Mesendoderm (in vitro differentiated cells): ENCODE measurements at regions not wholly inside any gene's neighbourhood (a gene's known extent, or its start where the extent isn't known, plus 50 kb on each side); places are given as distances from the start of the nearest gene placed in this dataset.
"Not testable (repeated sequence)": the region's sequence is repeated elsewhere in the genome, so short reads cannot be mapped to it uniquely, and the experiment has no call there.

ENCODE experiments used
- DNase-seq: peaks from one replicate; pipeline ENCODE4 v3.0.0; 2013
- H2AK5ac ChIP-seq: 2 replicates; pipeline ENCODE4 v1.6.1; 2013; ENCODE audit warnings: low read length, inconsistent platforms
- H2BK120ac ChIP-seq: 2 replicates; pipeline ENCODE4 v1.6.1; 2013; ENCODE audit warnings: low read depth, mild to moderate bottlenecking, low read length, moderate library complexity, mixed read lengths
- H2BK15ac ChIP-seq: replicated peaks from 2 replicates; pipeline ENCODE4 v1.6.1; 2013; ENCODE audit warnings: low read depth, mild to moderate bottlenecking, moderate library complexity
- H2BK5ac ChIP-seq: 2 replicates; pipeline ENCODE4 v1.6.1; 2013; ENCODE audit warnings: low read length, inconsistent platforms
- H3K18ac ChIP-seq: 2 replicates; pipeline ENCODE4 v1.6.1; 2013; ENCODE audit warnings: mild to moderate bottlenecking, low read length, mixed read lengths
- H3K23ac ChIP-seq: one replicate; pipeline ENCODE4 v1.6.1; 2013; ENCODE audit warnings: low read length
- H3K27ac ChIP-seq: 2 replicates; pipeline ENCODE4 v1.5.1; 2013; ENCODE audit warnings: low read depth, mild to moderate bottlenecking, inconsistent platforms, low read length, moderate library complexity
- H3K27me3 ChIP-seq: 2 replicates; pipeline ENCODE4 v1.6.1; 2013; ENCODE audit warnings: low read length, control low read depth, mild to moderate bottlenecking, inconsistent platforms; ENCODE audit not compliant: insufficient read depth, poor library complexity
- H3K36me3 ChIP-seq: 2 replicates; pipeline ENCODE4 v1.6.1; 2013; ENCODE audit warnings: low read length, inconsistent platforms; ENCODE audit not compliant: control insufficient read depth, insufficient read depth
- H3K4ac ChIP-seq: one replicate; pipeline ENCODE4 v1.6.1; 2013; ENCODE audit warnings: low read depth, mild to moderate bottlenecking, low read length, moderate library complexity
- H3K4me1 ChIP-seq: 2 replicates; pipeline ENCODE4 v1.6.1; 2013; ENCODE audit warnings: low read depth, low read length, inconsistent platforms; ENCODE audit not compliant: control insufficient read depth
- H3K4me2 ChIP-seq: 2 replicates; pipeline ENCODE4 v1.6.1; 2013; ENCODE audit warnings: low read length
- H3K4me3 ChIP-seq: 2 replicates; pipeline ENCODE4 v1.5.1; 2013; ENCODE audit warnings: mild to moderate bottlenecking, low read length
- H3K56ac ChIP-seq: one replicate; pipeline ENCODE4 v1.6.1; 2013; ENCODE audit warnings: low read length
- H3K79me1 ChIP-seq: 2 replicates; pipeline ENCODE4 v1.6.1; 2013; ENCODE audit warnings: low read length, inconsistent platforms
- H3K79me2 ChIP-seq: 2 replicates; pipeline ENCODE4 v1.6.1; 2013; ENCODE audit warnings: mild to moderate bottlenecking, low read length; ENCODE audit not compliant: control insufficient read depth, insufficient read depth
- H3K9ac ChIP-seq: 2 replicates; pipeline ENCODE4 v1.6.1; 2013; ENCODE audit warnings: low read length, inconsistent platforms
- H4K5ac ChIP-seq: one replicate; pipeline ENCODE4 v1.6.1; 2013; ENCODE audit warnings: low read length
- H4K8ac ChIP-seq: one replicate; pipeline ENCODE4 v1.6.1; 2013; ENCODE audit warnings: low read depth, mild to moderate bottlenecking, control low read depth, low read length, moderate library complexity
- WGBS: extraction: QIAGEN DNeasy Blood & Tissue Kit; methylation state at CpG from one replicate; pipeline ENCODE4 v1.1.7; 2013; ENCODE audit warnings: low lambda C conversion rate, missing lambda C conversion rate; ENCODE audit not compliant: insufficient coverage; ENCODE audit errors: extremely low coverage; 5-methylcytosine and 5-hydroxymethylcytosine counted together

DNA sequence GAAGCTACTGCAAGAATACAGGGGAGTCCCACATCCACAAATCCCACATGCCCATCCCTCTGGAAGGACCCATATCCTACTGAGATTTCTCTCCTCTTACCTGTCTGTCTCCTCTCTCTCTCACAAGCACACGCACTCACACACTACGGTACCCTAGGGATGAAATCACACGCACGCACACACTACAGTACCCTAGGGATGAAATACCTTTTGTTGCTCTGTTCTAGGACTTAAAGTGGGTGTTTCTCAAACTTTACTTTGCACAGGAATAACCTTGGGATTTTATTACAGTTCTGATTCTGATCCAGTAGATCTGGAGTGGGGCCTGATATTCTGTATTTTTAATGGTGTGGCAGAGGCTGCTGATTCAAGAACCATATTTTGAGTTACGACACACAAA, 622.2 kb upstream of the ZNF385D start:
- H3K18ac ChIP-seq, result no peak overlapping the region
- H3K4me3 ChIP-seq, result no peak overlapping the region
- H2BK5ac ChIP-seq, result no peak overlapping the region
- H2AK5ac ChIP-seq, result no peak overlapping the region
- H4K5ac ChIP-seq, result no peak overlapping the region
- H2BK15ac ChIP-seq, result no peak overlapping the region
- H4K8ac ChIP-seq, result no peak overlapping the region
- no peaks in the 10 kb centered on the region for H3K79me2 ChIP-seq
- H3K4me2 ChIP-seq, result no peak overlapping the region
- H3K4me1 ChIP-seq, result no peaks in the 10 kb centered on the region
- no peak overlapping the region for H3K27ac ChIP-seq
- H3K56ac ChIP-seq, result no peak overlapping the region
- no peak overlapping the region for H3K9ac ChIP-seq
- DNase-seq, result peak; percentile 2
- WGBS, result no CpG with 5 or more reads among the region's 5 CpGs
- H3K27me3 ChIP-seq, result peaks cover 3% of the 10 kb centered on the region
- H3K79me1 ChIP-seq, result no peaks in the 10 kb centered on the region
- H3K23ac ChIP-seq, result no peak overlapping the region
- H3K36me3 ChIP-seq, result no peaks in the 10 kb centered on the region
- H2BK120ac ChIP-seq, result no peak overlapping the region
- no peak overlapping the region for H3K4ac ChIP-seq

DNA sequence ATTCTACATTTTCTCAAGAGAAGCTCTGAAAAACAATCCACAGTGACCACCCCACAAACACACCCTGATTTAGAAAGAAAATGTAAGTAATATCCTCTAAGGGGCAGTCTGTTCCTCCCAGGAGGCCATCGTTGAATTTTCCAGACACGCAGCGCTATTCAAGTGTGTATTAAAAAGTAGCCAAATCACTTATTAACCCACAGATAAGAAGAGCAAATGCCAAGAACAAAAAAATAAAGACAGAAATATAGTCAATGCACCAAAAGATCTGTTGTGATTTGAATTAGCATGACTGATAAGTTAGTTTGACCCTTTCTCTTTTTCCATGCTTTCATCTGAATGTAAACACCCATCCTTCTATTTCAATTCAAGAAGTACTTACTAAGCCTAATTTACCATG, 622.8 kb upstream of the ZNF385D start:
- no peak overlapping the region for H2BK120ac ChIP-seq
- H2AK5ac ChIP-seq, result no peak overlapping the region
- no peak overlapping the region for H4K5ac ChIP-seq
- H3K79me2 ChIP-seq, result no peaks in the 10 kb centered on the region
- H2BK5ac ChIP-seq, result no peak overlapping the region
- no peak overlapping the region for H3K27ac ChIP-seq
- no peak overlapping the region for H3K56ac ChIP-seq
- no peak overlapping the region for H4K8ac ChIP-seq
- no peak overlapping the region for H3K4me3 ChIP-seq
- no peaks in the 10 kb centered on the region for H3K79me1 ChIP-seq
- H3K36me3 ChIP-seq, result no peaks in the 10 kb centered on the region
- no peak overlapping the region for H3K18ac ChIP-seq
- H3K4me2 ChIP-seq, result no peak overlapping the region
- no peak overlapping the region for H3K23ac ChIP-seq
- H3K27me3 ChIP-seq, result peaks cover 3% of the 10 kb centered on the region
- DNase-seq, result no peak
- H2BK15ac ChIP-seq, result no peak overlapping the region
- no peak overlapping the region for H3K4ac ChIP-seq
- no CpG with 5 or more reads among the region's 3 CpGs for WGBS
- no peak overlapping the region for H3K9ac ChIP-seq
- no peaks in the 10 kb centered on the region for H3K4me1 ChIP-seq

DNA sequence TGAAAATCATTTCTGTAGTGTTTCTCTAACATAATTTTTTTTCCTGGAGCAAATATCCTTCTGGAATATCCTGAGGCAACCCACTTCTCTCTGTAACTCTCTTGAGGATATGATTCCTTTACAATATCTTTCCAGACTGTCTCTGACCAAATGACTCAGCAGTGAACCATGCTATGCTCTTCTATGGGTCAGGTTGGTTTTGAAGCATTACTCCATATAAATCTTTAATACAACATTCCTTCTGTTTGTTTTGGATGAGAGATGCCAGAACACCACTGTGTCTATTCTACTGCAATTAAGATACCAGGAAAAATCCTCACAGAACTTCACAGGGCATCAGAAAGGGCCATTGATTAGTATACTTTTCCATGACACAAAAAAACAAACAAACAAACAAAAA, 626.4 kb upstream of the ZNF385D start:
- peaks cover 3% of the 10 kb centered on the region for H3K27me3 ChIP-seq
- no peak overlapping the region for H3K56ac ChIP-seq
- no peaks in the 10 kb centered on the region for H3K4me1 ChIP-seq
- H3K18ac ChIP-seq, result no peak overlapping the region
- no peak overlapping the region for H4K5ac ChIP-seq
- H2BK15ac ChIP-seq, result no peak overlapping the region
- no peak overlapping the region for H3K4me3 ChIP-seq
- H4K8ac ChIP-seq, result no peak overlapping the region
- no peak overlapping the region for H2BK5ac ChIP-seq
- no peak overlapping the region for H3K27ac ChIP-seq
- no peaks in the 10 kb centered on the region for H3K36me3 ChIP-seq
- no peak overlapping the region for H3K23ac ChIP-seq
- no peak for DNase-seq
- H3K4me2 ChIP-seq, result no peak overlapping the region
- H3K79me2 ChIP-seq, result no peaks in the 10 kb centered on the region
- no peak overlapping the region for H3K4ac ChIP-seq
- H3K9ac ChIP-seq, result no peak overlapping the region
- H2AK5ac ChIP-seq, result no peak overlapping the region
- H2BK120ac ChIP-seq, result no peak overlapping the region
- no peaks in the 10 kb centered on the region for H3K79me1 ChIP-seq

DNA sequence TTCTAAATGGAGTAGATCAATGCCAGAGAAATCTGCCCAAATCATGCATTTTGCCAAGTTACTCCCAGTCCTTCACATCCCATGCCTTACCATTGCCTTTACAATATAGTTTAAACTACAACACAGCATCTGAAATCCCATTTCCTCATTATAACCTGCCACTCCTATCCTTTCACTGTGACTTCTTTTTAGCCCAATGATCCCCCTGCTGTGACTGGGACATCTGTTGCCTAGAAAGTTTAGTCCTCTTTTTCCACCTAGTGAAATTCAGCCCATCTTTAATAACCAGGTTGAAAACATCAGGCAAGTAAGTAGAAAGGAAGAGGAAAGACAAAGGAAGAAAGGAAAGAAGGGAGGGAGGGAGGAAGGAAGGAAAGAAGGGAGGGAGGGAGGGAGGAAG, 627.9 kb upstream of the ZNF385D start:
- H3K4me1 ChIP-seq, result no peaks in the 10 kb centered on the region
- H3K79me1 ChIP-seq, result no peaks in the 10 kb centered on the region

DNA sequence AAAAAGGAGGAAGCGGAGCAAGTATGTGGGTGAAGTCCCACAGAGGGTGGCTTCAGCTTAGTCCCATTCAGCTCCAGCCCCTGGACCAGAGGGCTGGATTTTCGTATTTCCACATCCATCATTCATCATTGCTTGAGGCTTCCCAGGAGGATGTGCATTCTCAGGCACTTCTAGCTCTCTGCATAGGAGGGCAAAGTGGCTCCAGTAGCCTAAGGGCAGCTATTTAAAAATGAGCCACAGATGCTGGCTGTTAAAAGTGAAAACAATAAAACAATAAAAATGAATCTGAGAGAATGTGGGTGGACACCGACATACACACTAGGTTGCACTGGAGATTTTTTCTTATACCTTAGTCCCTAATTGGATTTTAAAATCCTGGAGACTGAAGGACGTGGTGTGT, 629.2 kb upstream of the ZNF385D start:
- H2BK15ac ChIP-seq, result no peak overlapping the region
- no peak overlapping the region for H3K56ac ChIP-seq
- H3K36me3 ChIP-seq, result no peaks in the 10 kb centered on the region
- H3K4me2 ChIP-seq, result no peak overlapping the region
- no peak overlapping the region for H3K23ac ChIP-seq
- H3K4ac ChIP-seq, result no peak overlapping the region
- WGBS, result no CpG with 5 or more reads among the region's 4 CpGs
- H2BK5ac ChIP-seq, result no peak overlapping the region
- H4K8ac ChIP-seq, result no peak overlapping the region
- no peaks in the 10 kb centered on the region for H3K27me3 ChIP-seq
- no peak overlapping the region for H2AK5ac ChIP-seq
- H3K9ac ChIP-seq, result no peak overlapping the region
- no peak overlapping the region for H3K18ac ChIP-seq
- H3K79me2 ChIP-seq, result no peaks in the 10 kb centered on the region
- no peak for DNase-seq
- no peak overlapping the region for H2BK120ac ChIP-seq
- H3K27ac ChIP-seq, result no peak overlapping the region
- no peaks in the 10 kb centered on the region for H3K4me1 ChIP-seq
- no peaks in the 10 kb centered on the region for H3K79me1 ChIP-seq
- H4K5ac ChIP-seq, result no peak overlapping the region
- H3K4me3 ChIP-seq, result no peak overlapping the region

More for the DNA sequence above, 627.9 kb upstream of the ZNF385D start:
- DNase-seq, result no peak
- H3K4ac ChIP-seq, result no peak overlapping the region
- H4K8ac ChIP-seq, result no peak overlapping the region
- no peaks in the 10 kb centered on the region for H3K79me2 ChIP-seq
- H2BK15ac ChIP-seq, result no peak overlapping the region
- H4K5ac ChIP-seq, result no peak overlapping the region
- no peak overlapping the region for H3K4me2 ChIP-seq
- no peak overlapping the region for H3K56ac ChIP-seq
- H3K23ac ChIP-seq, result no peak overlapping the region
- no peak overlapping the region for H2BK120ac ChIP-seq
- H3K18ac ChIP-seq, result no peak overlapping the region
- no peaks in the 10 kb centered on the region for H3K36me3 ChIP-seq
- H3K27ac ChIP-seq, result no peak overlapping the region
- H3K27me3 ChIP-seq, result no peaks in the 10 kb centered on the region
- no peak overlapping the region for H2AK5ac ChIP-seq
- no peak overlapping the region for H2BK5ac ChIP-seq
- H3K9ac ChIP-seq, result no peak overlapping the region
- H3K4me3 ChIP-seq, result no peak overlapping the region

DNA sequence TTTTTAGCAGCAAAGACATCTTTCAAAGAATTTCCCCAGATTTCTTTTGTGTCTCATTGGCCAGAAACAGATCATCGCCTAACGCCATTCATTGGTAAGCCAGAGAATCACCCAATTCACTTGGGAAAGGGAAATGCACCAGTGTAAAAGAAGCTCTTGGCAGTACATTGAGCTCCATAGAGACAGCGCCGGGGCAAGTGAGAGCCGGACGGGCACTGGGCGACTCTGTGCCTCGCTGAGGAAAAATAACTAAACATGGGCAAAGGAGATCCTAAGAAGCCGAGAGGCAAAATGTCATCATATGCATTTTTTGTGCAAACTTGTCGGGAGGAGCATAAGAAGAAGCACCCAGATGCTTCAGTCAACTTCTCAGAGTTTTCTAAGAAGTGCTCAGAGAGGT, 630.6 kb upstream of the ZNF385D start:
- no CpG with 5 or more reads among the region's 10 CpGs for WGBS
- not testable (repeated sequence) for DNase-seq, H3K4me2 ChIP-seq

More for the DNA sequence above, 630.6 kb upstream of the ZNF385D start:
- H3K56ac ChIP-seq, H2AK5ac ChIP-seq, H3K9ac ChIP-seq, H3K27ac ChIP-seq, H3K23ac ChIP-seq, H4K5ac ChIP-seq, H3K18ac ChIP-seq, H3K4me1 ChIP-seq, H2BK15ac ChIP-seq, H3K79me1 ChIP-seq, H4K8ac ChIP-seq, H2BK5ac ChIP-seq, H3K4ac ChIP-seq, H3K36me3 ChIP-seq, H3K27me3 ChIP-seq, H3K79me2 ChIP-seq, H3K4me3 ChIP-seq, H2BK120ac ChIP-seq: not testable (repeated sequence)
